DND-41 (cell line): ENCODE measurements at regions not wholly inside any gene's neighbourhood (a gene's known extent, or its start where the extent isn't known, plus 50 kb on each side); places are given as distances from the start of the nearest gene placed in this dataset.

Source experiments
- ATAC-seq: fragments of 200-7000 bp; cut with Tn5 transposase; 3 replicates; pipeline ENCODE4 v1.9.1; 2021; ENCODE audit warnings: low read depth; ENCODE audit not compliant: insufficient read depth
- DNase-seq: peaks from one replicate; pipeline ENCODE4 v3.0.0-alpha.2; 2020
- H2AFZ ChIP-seq: 2 replicates; pipeline ENCODE4 v1.6.0; 2012; ENCODE audit warnings: low read depth, low read length
- H3K27ac ChIP-seq: 2 replicates; pipeline ENCODE4 v1.5.1; 2012; ENCODE audit warnings: low read length, inconsistent platforms
- H3K27me3 ChIP-seq: fragments of 200-600 bp; sonication (generic); 2 replicates; pipeline ENCODE4 v1.6.0; 2012; ENCODE audit warnings: low read length, mild to moderate bottlenecking, inconsistent platforms; ENCODE audit not compliant: insufficient read depth, poor library complexity
- H3K36me3 ChIP-seq: 2 replicates; pipeline ENCODE4 v1.5.1; 2012; ENCODE audit warnings: low read length, inconsistent platforms; ENCODE audit not compliant: insufficient read depth
- H3K4me1 ChIP-seq: 2 replicates; pipeline ENCODE4 v1.5.1; 2012; ENCODE audit warnings: mild to moderate bottlenecking, low read length; ENCODE audit not compliant: insufficient read depth
- H3K4me2 ChIP-seq: 2 replicates; pipeline ENCODE4 v1.6.0; 2012; ENCODE audit warnings: mild to moderate bottlenecking, moderate library complexity, low read length, inconsistent platforms; ENCODE audit not compliant: insufficient read depth
- H3K4me3 ChIP-seq, 2 experiments: fragments of 200-600 bp in 1 of 2; shearing (Covaris generic) in 1 of 2; 2 replicates each; pipeline ENCODE4 v1.5.1; 2012 to 2016; ENCODE audit warnings: inconsistent platforms in 2 of 2, low read length in 2 of 2, mild to moderate bottlenecking in 2 of 2, low read depth in 1 of 2, moderate library complexity in 1 of 2
- H3K79me2 ChIP-seq: 2 replicates; pipeline ENCODE4 v1.6.0; 2012; ENCODE audit warnings: low read length, inconsistent platforms; ENCODE audit not compliant: insufficient read depth
- H3K9ac ChIP-seq: 2 replicates; pipeline ENCODE4 v1.6.0; 2012; ENCODE audit warnings: low read depth, mild to moderate bottlenecking, inconsistent platforms, low read length, moderate library complexity
- H3K9me3 ChIP-seq: 2 replicates; pipeline ENCODE4 v1.5.1; 2012; ENCODE audit warnings: low read length, moderate library complexity, mild to moderate bottlenecking, inconsistent platforms; ENCODE audit not compliant: insufficient read depth, severe bottlenecking
- H4K20me1 ChIP-seq: 2 replicates; pipeline ENCODE4 v1.6.0; 2012; ENCODE audit warnings: low read length; ENCODE audit not compliant: insufficient read depth
- EZH2 ChIP-seq: IDR thresholded peaks from 3 replicates; pipeline ENCODE4 v1.6.1; 2012; ENCODE audit warnings: borderline replicate concordance, low read depth, mild to moderate bottlenecking, moderate library complexity, low read length, inconsistent platforms; ENCODE audit not compliant: severe bottlenecking
- TF ChIP-seq, protein P1 (sequence below): IDR thresholded peaks from 2 replicates; pipeline ENCODE4 v1.5.1; 2012; ENCODE audit warnings: borderline replicate concordance, low read length, moderate library complexity, mild to moderate bottlenecking; ENCODE audit not compliant: poor library complexity, severe bottlenecking; ENCODE audit errors: extremely low read depth

DNA sequence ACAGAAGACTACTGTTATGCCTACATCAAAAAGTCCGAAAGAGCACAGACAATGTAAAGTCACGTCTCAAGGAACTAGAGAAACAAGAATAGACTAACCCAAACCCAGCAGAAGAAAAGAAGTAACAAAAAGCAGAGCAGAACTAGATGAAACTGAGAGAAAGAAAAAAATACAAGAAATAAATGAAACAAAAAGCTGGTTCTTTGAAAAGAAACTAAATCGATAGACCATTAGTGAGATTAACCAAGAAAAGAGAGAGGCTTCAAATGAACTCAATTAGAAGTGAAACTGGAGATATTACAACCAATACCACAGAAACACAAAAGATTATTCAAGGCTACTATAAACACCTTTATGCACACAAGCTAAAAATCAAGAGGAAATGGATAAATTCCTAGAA, 271.8 kb downstream of the MBD2 start:
- Histone ChIP-seq H3K9me3 (no peaks in the 10 kb centered on the region), H2AFZ (no peak overlapping the region), H3K4me1 (no peaks in the 10 kb centered on the region), H3K4me2 (no peak overlapping the region), H3K27me3 (no peaks in the 10 kb centered on the region), H3K9ac (no peak overlapping the region), H4K20me1 (no peaks in the 10 kb centered on the region), H3K36me3 (no peaks in the 10 kb centered on the region), H3K79me2 (no peaks in the 10 kb centered on the region), H3K27ac (no peak overlapping the region), H3K4me3 (no peak overlapping the region)
- ATAC-seq (no peak), DNase-seq (no peak)
- TF ChIP-seq, protein P1, sequence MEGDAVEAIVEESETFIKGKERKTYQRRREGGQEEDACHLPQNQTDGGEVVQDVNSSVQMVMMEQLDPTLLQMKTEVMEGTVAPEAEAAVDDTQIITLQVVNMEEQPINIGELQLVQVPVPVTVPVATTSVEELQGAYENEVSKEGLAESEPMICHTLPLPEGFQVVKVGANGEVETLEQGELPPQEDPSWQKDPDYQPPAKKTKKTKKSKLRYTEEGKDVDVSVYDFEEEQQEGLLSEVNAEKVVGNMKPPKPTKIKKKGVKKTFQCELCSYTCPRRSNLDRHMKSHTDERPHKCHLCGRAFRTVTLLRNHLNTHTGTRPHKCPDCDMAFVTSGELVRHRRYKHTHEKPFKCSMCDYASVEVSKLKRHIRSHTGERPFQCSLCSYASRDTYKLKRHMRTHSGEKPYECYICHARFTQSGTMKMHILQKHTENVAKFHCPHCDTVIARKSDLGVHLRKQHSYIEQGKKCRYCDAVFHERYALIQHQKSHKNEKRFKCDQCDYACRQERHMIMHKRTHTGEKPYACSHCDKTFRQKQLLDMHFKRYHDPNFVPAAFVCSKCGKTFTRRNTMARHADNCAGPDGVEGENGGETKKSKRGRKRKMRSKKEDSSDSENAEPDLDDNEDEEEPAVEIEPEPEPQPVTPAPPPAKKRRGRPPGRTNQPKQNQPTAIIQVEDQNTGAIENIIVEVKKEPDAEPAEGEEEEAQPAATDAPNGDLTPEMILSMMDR, result no peak
- no peak for TF ChIP-seq EZH2

DNA sequence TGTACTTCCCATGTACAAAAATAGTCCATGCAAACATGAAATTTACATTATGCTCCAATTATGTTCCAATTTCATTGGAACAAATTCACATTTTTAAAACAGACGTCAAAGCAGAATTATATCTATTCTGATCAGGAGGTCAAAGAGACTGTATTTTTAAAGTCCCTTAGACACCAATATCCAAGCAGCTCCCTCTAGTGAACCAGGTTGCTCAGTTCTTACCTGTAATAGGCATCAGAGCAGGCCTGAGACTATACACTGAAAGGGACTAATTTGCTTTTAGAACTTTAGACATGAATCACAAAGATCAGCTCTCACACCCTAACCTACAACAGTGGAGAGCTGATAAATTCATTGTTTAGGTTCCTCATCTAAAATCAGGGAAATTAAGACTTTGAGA, 273.9 kb downstream of the MBD2 start:
- DNase-seq, result no peak
- Histone ChIP-seq H3K4me1 (no peaks in the 10 kb centered on the region), H3K36me3 (no peaks in the 10 kb centered on the region), H3K27ac (no peak overlapping the region), H3K4me3 (no peak overlapping the region), H3K79me2 (no peaks in the 10 kb centered on the region), H3K9me3 (no peaks in the 10 kb centered on the region), H4K20me1 (no peaks in the 10 kb centered on the region), H3K4me2 (no peak overlapping the region), H2AFZ (no peak overlapping the region), H3K9ac (no peak overlapping the region), H3K27me3 (no peaks in the 10 kb centered on the region)
- no peak for ATAC-seq
- TF ChIP-seq, protein P1, result no peak
- no peak for TF ChIP-seq EZH2

DNA sequence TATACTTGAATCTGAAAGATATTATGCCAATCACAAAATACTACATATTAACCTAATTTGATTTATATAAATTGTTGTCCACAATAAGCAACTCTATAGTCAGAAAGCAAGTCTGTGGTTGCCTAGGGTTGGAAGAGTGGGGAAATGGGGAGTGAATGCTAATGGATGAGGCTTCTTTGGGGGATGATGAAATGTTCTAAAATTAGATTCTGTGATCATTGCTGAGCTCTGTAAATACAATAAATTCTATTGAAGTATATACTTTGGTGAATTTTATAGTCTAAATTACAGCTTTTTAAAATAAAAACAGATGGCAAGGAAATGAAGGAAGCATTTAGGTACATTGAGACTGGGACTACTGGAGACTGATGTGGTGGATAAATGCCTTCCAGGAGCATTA, 275.5 kb downstream of the MBD2 start:
- no peaks in the 10 kb centered on the region for H4K20me1 ChIP-seq
- DNase-seq, result no peak
- H3K36me3 ChIP-seq, result no peaks in the 10 kb centered on the region
- H3K27me3 ChIP-seq, result no peaks in the 10 kb centered on the region
- no peak for ATAC-seq
- H2AFZ ChIP-seq, result no peak overlapping the region
- H3K79me2 ChIP-seq, result no peaks in the 10 kb centered on the region
- H3K9ac ChIP-seq, result no peak overlapping the region
- no peak overlapping the region for H3K4me2 ChIP-seq
- no peak for TF ChIP-seq EZH2
- TF ChIP-seq, protein P1, result no peak
- H3K4me3 ChIP-seq, result no peak overlapping the region
- H3K9me3 ChIP-seq, result peaks cover 9% of the 10 kb centered on the region
- no peaks in the 10 kb centered on the region for H3K4me1 ChIP-seq
- no peak overlapping the region for H3K27ac ChIP-seq

DNA sequence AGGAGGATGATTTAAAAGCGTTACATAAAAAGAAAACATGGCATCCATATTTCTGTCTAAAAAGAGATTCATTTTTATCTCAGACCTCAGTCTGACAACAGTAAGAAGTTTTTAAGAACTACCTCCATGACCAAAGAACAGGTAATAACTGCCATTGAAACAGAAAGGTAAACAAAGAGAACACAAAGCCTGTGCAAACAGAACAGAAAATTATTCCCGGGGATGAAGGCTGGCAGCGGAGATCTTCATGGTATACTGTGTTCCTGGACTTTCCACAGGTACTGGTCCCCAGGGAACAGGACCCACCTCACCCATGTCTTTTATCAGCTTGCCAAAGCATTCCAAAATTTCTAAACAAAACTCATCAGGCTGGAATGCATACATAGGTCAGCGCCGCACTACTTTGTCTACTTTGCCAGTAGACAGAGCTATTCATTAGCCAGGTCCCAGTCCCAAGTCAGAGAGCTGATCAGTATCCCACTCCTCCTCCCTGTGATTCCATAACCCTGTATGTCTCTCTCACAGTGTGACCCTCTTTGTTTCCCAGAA, 277.3 kb downstream of the MBD2 start:
- ATAC-seq, result no peak

More for the DNA sequence above, 277.3 kb downstream of the MBD2 start:
- H4K20me1 ChIP-seq, result no peaks in the 10 kb centered on the region
- no peak overlapping the region for H3K27ac ChIP-seq
- no peaks in the 10 kb centered on the region for H3K4me1 ChIP-seq
- no peaks in the 10 kb centered on the region for H3K79me2 ChIP-seq
- H3K27me3 ChIP-seq, result no peaks in the 10 kb centered on the region
- H3K4me3 ChIP-seq, result no peak overlapping the region
- no peak overlapping the region for H2AFZ ChIP-seq
- TF ChIP-seq EZH2, result no peak
- TF ChIP-seq, protein P1, result no peak
- H3K9me3 ChIP-seq, result peaks cover 13% of the 10 kb centered on the region
- DNase-seq, result no peak
- no peaks in the 10 kb centered on the region for H3K36me3 ChIP-seq
- H3K4me2 ChIP-seq, result no peak overlapping the region
- H3K9ac ChIP-seq, result no peak overlapping the region
